CD4-positive, alpha-beta T cell (primary cell): ENCODE measurements at regions not wholly inside any gene's neighbourhood (a gene's known extent, or its start where the extent isn't known, plus 50 kb on each side); places are given as distances from the start of the nearest gene placed in this dataset.

Experiments used
- ATAC-seq: fragments of 200-7000 bp; cut with Tn5 transposase; one replicate; pipeline ENCODE4 v1.10.0; 2022; ENCODE audit warnings: mild to moderate bottlenecking; ENCODE audit not compliant: poor library complexity
- CTCF ChIA-PET: fragments of 350-600 bp; sonication (Branson Sonifier 250); formaldehyde crosslinking; loops from one replicate; lab custom pipeline; 2021; ENCODE audit warnings: antibody characterized with exemption, inconsistent platforms; lab: Charles Lee
- POLR2A ChIA-PET: fragments of 350-600 bp; sonication (Branson Sonifier 250); formaldehyde crosslinking; loops from one replicate; lab custom pipeline; 2021; ENCODE audit warnings: antibody characterized with exemption, inconsistent platforms; lab: Charles Lee
- DNase-seq, 14 experiments: peaks; one replicate each; pipeline ENCODE4 v3.0.0-alpha.2; 2013 to 2020; ENCODE audit warnings: mixed read lengths in 2 of 14
- H3K27ac ChIP-seq, 2 donors: one replicate each; pipeline versions ENCODE4 v1.5.1 to v1.7.0; 2013; ENCODE audit warnings: low read length in 2 of 2, low read depth in 1 of 2, mild to moderate bottlenecking in 1 of 2
- H3K27me3 ChIP-seq, 2 experiments: 1 replicate in 1 of 2; 2 replicates in 1 of 2; pipeline versions ENCODE4 v1.6.1 to v1.7.0; 2013; ENCODE audit warnings: low read length in 2 of 2, control low read depth in 1 of 2, mild to moderate bottlenecking in 1 of 2, moderate library complexity in 1 of 2; ENCODE audit not compliant: insufficient read depth in 2 of 2, control insufficient read depth in 1 of 2
- H3K36me3 ChIP-seq: one replicate; pipeline ENCODE4 v1.6.1; 2013; ENCODE audit warnings: low read length, control low read depth; ENCODE audit not compliant: insufficient read depth
- H3K4me1 ChIP-seq: one replicate; pipeline ENCODE4 v1.6.1; 2013; ENCODE audit warnings: low read length, control low read depth; ENCODE audit not compliant: insufficient read depth
- H3K4me3 ChIP-seq: one replicate; pipeline ENCODE4 v1.5.1; 2013; ENCODE audit warnings: mild to moderate bottlenecking, low read length, moderate library complexity
- H3K9me3 ChIP-seq, 2 experiments: 1 replicate in 1 of 2; 2 replicates in 1 of 2; pipeline versions ENCODE4 v1.6.1 to v1.7.0; 2013; ENCODE audit warnings: low read length in 2 of 2, mild to moderate bottlenecking in 2 of 2, control low read depth in 1 of 2, moderate library complexity in 1 of 2; ENCODE audit not compliant: control insufficient read depth in 1 of 2, insufficient read depth in 1 of 2
- H3K27ac Mint-ChIP-seq: one replicate; pipeline ENCODE4 v1.8.0; 2020; ENCODE audit warnings: mixed read lengths
- H3K27me3 Mint-ChIP-seq: one replicate; pipeline ENCODE4 v1.8.0; 2021; ENCODE audit warnings: mixed read lengths
- H3K36me3 Mint-ChIP-seq: one replicate; pipeline ENCODE4 v1.8.0; 2021; ENCODE audit warnings: low read depth, mixed read lengths
- H3K4me1 Mint-ChIP-seq: one replicate; pipeline ENCODE4 v1.8.0; 2021; ENCODE audit warnings: low read depth, mixed read lengths
- H3K4me3 Mint-ChIP-seq: one replicate; pipeline ENCODE4 v1.8.0; 2020; ENCODE audit warnings: mild to moderate bottlenecking, mixed read lengths
- H3K9me3 Mint-ChIP-seq: one replicate; pipeline ENCODE4 v1.8.0; 2020; ENCODE audit warnings: mixed read lengths
- intact Hi-C, 2 experiments: fragments of 100-400 bp; cut with DNase I in 1 of 2; cut with micrococcal nuclease in 1 of 2; formaldehyde crosslinking; loops; one replicate each; pipeline versions ENCODE4 v1.15.1 to v1.9.0; 2023 to 2025; cut with DNase I, micrococcal nuclease
- TF ChIP-seq, protein P1 (sequence below): fragments of 200-600 bp; IDR thresholded peaks from one replicate; pipeline ENCODE4 v1.8.0; 2022; ENCODE audit warnings: antibody characterized with exemption, mild to moderate bottlenecking

DNA sequence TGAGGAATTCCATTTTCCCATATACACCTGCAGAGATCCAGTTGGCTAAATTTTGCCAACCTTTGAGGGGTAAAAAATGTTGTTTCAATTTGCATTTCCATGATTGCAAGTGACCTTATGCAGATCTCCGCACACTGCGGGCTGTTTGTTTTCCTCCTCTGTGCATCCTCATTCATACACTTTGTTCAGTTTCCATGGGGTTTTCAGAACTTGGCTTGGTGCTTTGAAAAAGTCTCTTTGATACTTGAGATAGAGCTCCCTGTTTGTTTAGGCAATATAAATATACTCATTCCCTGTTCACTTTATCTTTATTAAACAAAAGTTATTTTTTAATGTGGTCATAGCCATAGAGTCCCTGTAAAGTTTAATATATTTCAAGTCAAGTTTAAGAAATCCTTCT is 353.1 kb downstream of the CMPK2 start:
- H3K27me3 Mint-ChIP-seq = no peaks in the 10 kb centered on the region

DNA sequence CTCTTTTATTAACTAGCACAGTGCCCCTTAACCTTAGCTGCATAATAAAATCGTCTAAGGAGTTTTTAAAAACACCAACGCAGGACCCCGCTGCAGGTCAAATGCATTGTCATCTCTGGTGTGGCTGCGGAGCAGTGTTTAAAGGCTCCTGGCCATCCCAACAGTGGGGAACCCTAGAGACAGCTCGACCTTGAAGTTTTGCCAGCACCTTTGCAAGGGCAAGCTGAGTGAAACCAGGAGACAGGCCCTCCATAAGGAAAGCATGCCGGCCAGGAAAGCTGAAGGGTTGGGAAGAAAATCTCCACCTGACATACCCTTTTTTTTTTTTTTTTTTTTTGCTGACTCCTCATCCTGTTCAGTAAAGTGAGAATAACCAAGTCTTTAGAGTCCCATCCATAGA is 349.0 kb downstream of the CMPK2 start:
- no peaks in the 10 kb centered on the region for H3K9me3 Mint-ChIP-seq
- Histone ChIP-seq H3K9me3 (peaks cover 0 to 3% of the 10 kb centered on the region in 2 experiments), H3K36me3 (no peaks in the 10 kb centered on the region), H3K27ac (no peak overlapping the region), H3K4me1 (no peaks in the 10 kb centered on the region), H3K27me3 (no peaks in the 10 kb centered on the region), H3K4me3 (no peak overlapping the region)
- H3K27ac Mint-ChIP-seq = no peak overlapping the region
- ChIA-PET POLR2A (no interaction called here), CTCF (no interaction called here)
- H3K4me1 Mint-ChIP-seq = no peaks in the 10 kb centered on the region
- no peaks in the 10 kb centered on the region for H3K36me3 Mint-ChIP-seq
- ATAC-seq (no peak), DNase-seq (no peak)
- no peaks in the 10 kb centered on the region for H3K27me3 Mint-ChIP-seq
- intact Hi-C loops = no loop called here
- no peak overlapping the region for H3K4me3 Mint-ChIP-seq
- TF ChIP-seq, protein P1, sequence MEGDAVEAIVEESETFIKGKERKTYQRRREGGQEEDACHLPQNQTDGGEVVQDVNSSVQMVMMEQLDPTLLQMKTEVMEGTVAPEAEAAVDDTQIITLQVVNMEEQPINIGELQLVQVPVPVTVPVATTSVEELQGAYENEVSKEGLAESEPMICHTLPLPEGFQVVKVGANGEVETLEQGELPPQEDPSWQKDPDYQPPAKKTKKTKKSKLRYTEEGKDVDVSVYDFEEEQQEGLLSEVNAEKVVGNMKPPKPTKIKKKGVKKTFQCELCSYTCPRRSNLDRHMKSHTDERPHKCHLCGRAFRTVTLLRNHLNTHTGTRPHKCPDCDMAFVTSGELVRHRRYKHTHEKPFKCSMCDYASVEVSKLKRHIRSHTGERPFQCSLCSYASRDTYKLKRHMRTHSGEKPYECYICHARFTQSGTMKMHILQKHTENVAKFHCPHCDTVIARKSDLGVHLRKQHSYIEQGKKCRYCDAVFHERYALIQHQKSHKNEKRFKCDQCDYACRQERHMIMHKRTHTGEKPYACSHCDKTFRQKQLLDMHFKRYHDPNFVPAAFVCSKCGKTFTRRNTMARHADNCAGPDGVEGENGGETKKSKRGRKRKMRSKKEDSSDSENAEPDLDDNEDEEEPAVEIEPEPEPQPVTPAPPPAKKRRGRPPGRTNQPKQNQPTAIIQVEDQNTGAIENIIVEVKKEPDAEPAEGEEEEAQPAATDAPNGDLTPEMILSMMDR = no peak

More for the DNA sequence above, 353.1 kb downstream of the CMPK2 start:
- no peaks in the 10 kb centered on the region for H3K9me3 Mint-ChIP-seq
- no peak overlapping the region for H3K4me3 ChIP-seq
- no peaks in the 10 kb centered on the region for H3K36me3 ChIP-seq
- no peaks in the 10 kb centered on the region for H3K36me3 Mint-ChIP-seq
- H3K27ac ChIP-seq = no peak overlapping the region
- no peak overlapping the region for H3K27ac Mint-ChIP-seq
- H3K4me1 Mint-ChIP-seq = no peaks in the 10 kb centered on the region
- H3K4me3 Mint-ChIP-seq = no peak overlapping the region
- POLR2A ChIA-PET = no interaction called here
- CTCF ChIA-PET = no interaction called here
- peaks cover 0 to 2% of the 10 kb centered on the region in 2 experiments for H3K27me3 ChIP-seq
- intact Hi-C loops = no loop called here
- DNase-seq = no peak
- peaks cover 0 to 3% of the 10 kb centered on the region in 2 experiments for H3K9me3 ChIP-seq
- no peaks in the 10 kb centered on the region for H3K4me1 ChIP-seq
- TF ChIP-seq, protein P1 = no peak
- ATAC-seq = no peak

DNA sequence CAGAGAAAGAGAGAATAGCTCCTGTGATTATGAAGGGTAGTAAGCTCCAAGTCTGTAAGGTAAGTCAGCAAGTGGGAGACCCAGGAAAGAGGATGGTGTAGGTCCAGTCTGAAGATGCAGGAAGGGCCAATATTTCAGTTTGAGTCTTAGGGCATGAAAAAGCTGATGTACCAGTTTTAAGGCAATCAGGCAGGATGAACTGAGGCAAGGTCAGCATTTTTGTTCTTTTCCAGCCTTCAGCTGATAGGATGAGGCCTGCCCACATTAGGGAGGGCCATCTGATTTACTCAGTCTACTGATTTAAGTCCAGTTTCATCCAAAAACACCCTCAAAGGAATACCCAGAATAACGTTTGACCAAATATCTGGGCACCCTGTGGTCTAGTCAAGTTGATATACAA is 347.3 kb downstream of the CMPK2 start:
- H3K27me3 Mint-ChIP-seq = no peaks in the 10 kb centered on the region
- Histone ChIP-seq H3K4me3 (no peak overlapping the region), H3K4me1 (no peaks in the 10 kb centered on the region), H3K36me3 (no peaks in the 10 kb centered on the region), H3K9me3 (peaks cover 0 to 3% of the 10 kb centered on the region in 2 experiments), H3K27ac (no peak overlapping the region), H3K27me3 (no peaks in the 10 kb centered on the region)
- H3K36me3 Mint-ChIP-seq = no peaks in the 10 kb centered on the region
- intact Hi-C loops = no loop called here
- TF ChIP-seq, protein P1 = no peak
- ChIA-PET POLR2A (no interaction called here), CTCF (no interaction called here)
- H3K4me1 Mint-ChIP-seq = no peaks in the 10 kb centered on the region
- ATAC-seq (no peak), DNase-seq (no peak)
- H3K9me3 Mint-ChIP-seq = no peaks in the 10 kb centered on the region
- H3K4me3 Mint-ChIP-seq = no peak overlapping the region
- H3K27ac Mint-ChIP-seq = no peak overlapping the region
